Panc1 (cell line): ENCODE measurements at regions not wholly inside any gene's neighbourhood (a gene's known extent, or its start where the extent isn't known, plus 50 kb on each side); places are given as distances from the start of the nearest gene placed in this dataset.

Experiments
- ATAC-seq: fragments of 200-7000 bp; cut with Tn5 transposase; 2 replicates; pipeline ENCODE4 v1.9.1; 2020; ENCODE audit warnings: mild to moderate bottlenecking, moderate library complexity
- BruUV-seq: library from RNA; stranded (reverse); fragments of 400-500 nt; replicated peaks from 2 replicates; lab custom pipeline; 2021; lab: Mats Ljungman, UMichigan
- CTCF ChIA-PET: fragments of 300-600 bp; sonication (Branson Sonifier 250); formaldehyde crosslinking; loops from one replicate; lab custom pipeline; 2022; ENCODE audit warnings: antibody characterized with exemption; lab: Charles Lee
- POLR2A ChIA-PET: fragments of 300-600 bp; sonication (Branson Sonifier 250); formaldehyde crosslinking; loops from one replicate; lab custom pipeline; 2022; ENCODE audit warnings: antibody characterized with exemption; lab: Charles Lee
- DNase-seq: peaks from one replicate; pipeline ENCODE4 v3.0.0-alpha.2; 2010; ENCODE audit warnings: low read depth, low spot score
- H3K27ac ChIP-seq: 2 replicates; pipeline ENCODE4 v1.5.1; 2011; ENCODE audit warnings: mild to moderate bottlenecking, low read length, inconsistent platforms
- H3K27me3 ChIP-seq: fragments of 200-500 bp; sonication (Bioruptor generic); 2 replicates; pipeline ENCODE4 v1.6.0; 2014; ENCODE audit warnings: low read length, inconsistent platforms; ENCODE audit not compliant: control insufficient read depth, insufficient read depth
- H3K36me3 ChIP-seq: fragments of 200-500 bp; sonication (Bioruptor generic); 2 replicates; pipeline ENCODE4 v1.5.1; 2014; ENCODE audit warnings: inconsistent platforms, mild to moderate bottlenecking, low read length, moderate library complexity; ENCODE audit not compliant: control insufficient read depth, insufficient read depth
- H3K4me1 ChIP-seq: 2 replicates; pipeline ENCODE4 v1.5.1; 2011; ENCODE audit warnings: inconsistent platforms, mild to moderate bottlenecking, low read length, moderate library complexity; ENCODE audit not compliant: control insufficient read depth, insufficient read depth
- H3K4me3 ChIP-seq, 2 experiments: 2 replicates each; pipeline ENCODE4 v1.5.1; 2011 to 2012; ENCODE audit warnings: low read depth in 2 of 2, low read length in 2 of 2, mild to moderate bottlenecking in 2 of 2, inconsistent platforms in 1 of 2, moderate library complexity in 1 of 2
- H3K9me3 ChIP-seq: fragments of 200-500 bp; sonication (Bioruptor generic); 2 replicates; pipeline ENCODE4 v1.5.1; 2014; ENCODE audit warnings: low read depth, mild to moderate bottlenecking, inconsistent platforms, low read length, moderate library complexity; ENCODE audit not compliant: control insufficient read depth, insufficient read depth
- CTCF ChIP-seq: fragments of 450-650 bp; IDR thresholded peaks from 2 replicates; pipeline ENCODE4 v1.5.1; 2017; ENCODE audit warnings: mild to moderate bottlenecking
- POLR2AphosphoS5 ChIP-seq: IDR thresholded peaks from 2 replicates; pipeline ENCODE4 v1.6.1; 2012; ENCODE audit warnings: mild to moderate bottlenecking, low read depth, low read length, moderate library complexity
- REST ChIP-seq, 2 experiments: IDR thresholded peaks; 2 replicates each; pipeline ENCODE4 v1.6.1; 2011 to 2012; ENCODE audit warnings: low read depth in 2 of 2, control low read depth in 1 of 2, low read length in 1 of 2, mild to moderate bottlenecking in 1 of 2, moderate library complexity in 1 of 2; ENCODE audit not compliant: insufficient read depth in 1 of 2
- SIN3A ChIP-seq: IDR thresholded peaks from 2 replicates; pipeline ENCODE4 v1.6.1; 2012; ENCODE audit warnings: low read depth, mild to moderate bottlenecking, low read length, moderate library complexity, borderline replicate concordance; ENCODE audit not compliant: insufficient read depth
- TCF7L2 ChIP-seq: IDR thresholded peaks from 2 replicates; pipeline ENCODE4 v1.6.1; 2011; ENCODE audit warnings: mild to moderate bottlenecking, low read depth, low read length, inconsistent platforms
- in situ Hi-C: cut with HindIII; loops from 2 replicates; pipeline ENCODE4 v1.10.0; 2016; ENCODE audit warnings: low sequenced_read_pairs, low pct_unique_long_range_greater_than_20kb
- intact Hi-C: fragments of 100-400 bp; cut with micrococcal nuclease; formaldehyde crosslinking; loops from one replicate; pipeline ENCODE4 v1.10.0; 2022; ENCODE audit not compliant: unreplicated experiment

- POLR2A ChIA-PET = no interaction called here
- no peaks in the 10 kb centered on the region for H3K4me1 ChIP-seq
Measured at GRCh38 chr10:78952686-78953085, 116.1 kb upstream of the ZMIZ1 start.

GRCh38 chr10:78953113-78953798, 115.5 kb upstream of the ZMIZ1 start:
- DNase-seq = no peak
- POLR2A ChIA-PET = no interaction called here

More at GRCh38 chr10:78952686-78953085, 116.1 kb upstream of the ZMIZ1 start:
- Histone ChIP-seq H3K27me3 (no peaks in the 10 kb centered on the region), H3K9me3 (no peaks in the 10 kb centered on the region), H3K36me3 (no peaks in the 10 kb centered on the region), H3K4me3 (no peak overlapping the region), H3K27ac (no peak overlapping the region)
- ATAC-seq (no peak), DNase-seq (no peak)
- intact Hi-C loops (no loop called here), in situ Hi-C loops (no loop called here)
- BruUV-seq = no TSS peak
- CTCF ChIA-PET = no interaction called here
- TF ChIP-seq SIN3A (no peak), POLR2AphosphoS5 (no peak), TCF7L2 (no peak), REST (IDR thresholded peaks at IDR 0.05; ENCODE audit: insufficient read depth in 1 of 2, low read depth in 2 of 2, low read length in 1 of 2) (no peak), CTCF (no peak)

More at GRCh38 chr10:78953113-78953798, 115.5 kb upstream of the ZMIZ1 start:
- Histone ChIP-seq H3K4me3 (no peak overlapping the region), H3K4me1 (no peaks in the 10 kb centered on the region), H3K36me3 (no peaks in the 10 kb centered on the region), H3K9me3 (no peaks in the 10 kb centered on the region), H3K27me3 (no peaks in the 10 kb centered on the region), H3K27ac (no peak overlapping the region)
- in situ Hi-C loops (no loop called here), intact Hi-C loops (no loop called here)
- TF ChIP-seq REST (IDR thresholded peaks at IDR 0.05; ENCODE audit: insufficient read depth in 1 of 2, low read depth in 2 of 2, low read length in 1 of 2) (no peak), POLR2AphosphoS5 (no peak), CTCF (no peak), SIN3A (no peak), TCF7L2 (no peak)
- CTCF ChIA-PET = no interaction called here
- BruUV-seq = no TSS peak
- ATAC-seq = no peak
